MG63 (cell line): ENCODE measurements at regions not wholly inside any gene's neighbourhood (a gene's known extent, or its start where the extent isn't known, plus 50 kb on each side); places are given as distances from the start of the nearest gene placed in this dataset.

Experiments
- DNase-seq: peaks from one replicate; pipeline ENCODE4 v3.0.0-alpha.2; 2020
- H3K27me3 ChIP-seq: fragments of 250-450 bp; sonication (Bioruptor Pico); 2 replicates; pipeline ENCODE4 v1.5.1; 2020; ENCODE audit warnings: mild to moderate bottlenecking, moderate library complexity
- H3K36me3 ChIP-seq: fragments of 250-450 bp; sonication (Bioruptor Pico); 2 replicates; pipeline ENCODE4 v1.5.1; 2020; ENCODE audit warnings: mild to moderate bottlenecking, moderate library complexity
- H3K4me3 ChIP-seq: fragments of 250-450 bp; sonication (Bioruptor Pico); 2 replicates; pipeline ENCODE4 v1.5.1; 2020; ENCODE audit warnings: mild to moderate bottlenecking, moderate library complexity
- H3K9me3 ChIP-seq: fragments of 250-450 bp; sonication (Bioruptor Pico); 2 replicates; pipeline ENCODE4 v1.5.1; 2020; ENCODE audit warnings: mild to moderate bottlenecking, moderate library complexity

DNA sequence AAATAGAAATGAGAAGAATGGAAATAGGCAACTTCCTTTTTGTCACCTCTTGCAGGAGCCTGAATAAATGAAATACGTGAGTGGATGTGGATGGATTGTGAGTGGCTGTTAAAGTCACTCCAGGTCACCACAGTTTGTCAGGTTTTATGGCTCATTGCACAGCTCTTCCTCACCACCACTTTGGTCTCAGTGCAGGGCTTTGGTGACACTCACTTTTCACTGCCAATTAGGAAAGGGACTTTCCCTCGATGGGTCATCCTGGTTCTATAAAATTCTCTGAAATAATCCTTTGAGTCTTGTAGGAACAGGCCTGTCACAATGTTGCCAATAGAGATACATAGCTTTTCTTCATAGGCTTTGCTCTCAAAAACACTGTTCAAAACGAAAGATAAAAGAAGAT is 172.4 kb upstream of the C11orf87 start:
- H3K9me3 ChIP-seq: no peaks in the 10 kb centered on the region
- no peak overlapping the region for H3K4me3 ChIP-seq
- no peak for DNase-seq
- H3K36me3 ChIP-seq: no peaks in the 10 kb centered on the region
- H3K27me3 ChIP-seq: no peaks in the 10 kb centered on the region

DNA sequence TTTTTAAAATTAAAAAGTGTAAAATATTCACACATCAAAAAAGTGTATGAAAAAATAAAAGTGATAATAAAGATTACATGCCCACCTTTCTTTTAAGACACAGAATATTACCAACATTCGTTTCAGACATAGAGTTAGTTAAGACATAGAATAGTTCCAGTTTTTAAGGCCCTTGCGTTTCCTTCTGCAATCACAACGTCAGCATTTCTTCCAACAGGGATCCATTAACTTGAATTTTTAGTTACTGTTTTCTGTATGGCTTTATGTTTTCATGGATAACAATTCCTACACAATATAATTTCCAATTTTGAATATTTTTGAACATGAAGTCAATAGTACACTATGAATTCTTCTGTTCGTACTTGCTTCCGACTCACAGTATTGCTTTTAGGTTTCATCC is 170.8 kb upstream of the C11orf87 start:
- DNase-seq: no peak
- no peak overlapping the region for H3K4me3 ChIP-seq
- H3K36me3 ChIP-seq: no peaks in the 10 kb centered on the region
- H3K27me3 ChIP-seq: no peaks in the 10 kb centered on the region
- no peaks in the 10 kb centered on the region for H3K9me3 ChIP-seq

DNA sequence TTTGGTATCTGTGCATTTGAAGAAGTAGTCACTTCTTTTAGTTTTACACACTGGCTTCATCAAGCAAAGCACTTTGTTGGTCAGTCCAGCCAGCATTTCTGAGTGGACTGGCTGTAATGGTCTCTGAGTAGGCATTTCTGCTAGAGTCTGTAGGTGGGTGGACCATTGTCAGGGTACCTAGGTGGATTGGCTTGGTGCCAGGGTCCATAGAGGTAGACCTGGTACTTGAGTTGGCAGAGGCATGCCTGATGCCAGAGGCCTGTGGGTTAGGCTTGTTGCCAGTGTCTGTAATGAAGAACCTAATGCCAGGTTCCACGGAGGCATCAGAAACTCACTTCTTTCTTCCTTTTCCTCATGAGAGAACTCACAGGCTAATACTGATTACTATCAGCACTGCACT is 157.9 kb upstream of the C11orf87 start:
- H3K27me3 ChIP-seq: no peaks in the 10 kb centered on the region
- H3K36me3 ChIP-seq: no peaks in the 10 kb centered on the region
- no peak overlapping the region for H3K4me3 ChIP-seq
- peaks cover 10% of the 10 kb centered on the region for H3K9me3 ChIP-seq
- DNase-seq: no peak

GRCh38 chr11:109267293-109268095 is 154.5 kb upstream of the C11orf87 start:
- Histone ChIP-seq H3K9me3 (peaks cover 10% of the 10 kb centered on the region), H3K27me3 (no peaks in the 10 kb centered on the region), H3K4me3 (no peak overlapping the region), H3K36me3 (no peaks in the 10 kb centered on the region)
- no peak for DNase-seq

DNA sequence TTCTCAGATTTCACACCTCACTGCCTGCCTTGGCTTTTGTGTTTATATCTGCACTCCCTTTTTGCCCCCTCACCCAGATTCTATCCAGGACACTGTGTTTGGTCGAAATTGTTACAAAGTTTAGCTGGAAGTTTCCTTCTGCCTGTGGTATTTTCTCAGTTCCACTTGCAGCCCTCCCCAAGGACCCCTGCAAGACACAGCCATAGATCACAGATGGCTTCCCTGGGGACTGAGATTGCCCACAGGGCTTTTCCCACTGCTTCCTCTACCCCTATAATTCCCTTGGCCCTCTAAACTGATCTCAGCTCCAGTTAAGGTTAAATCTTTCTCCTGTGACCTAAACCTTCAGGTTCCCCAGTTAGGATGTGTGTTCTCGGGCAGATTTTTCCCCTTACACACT is 146.1 kb upstream of the C11orf87 start:
- Histone ChIP-seq H3K36me3 (no peaks in the 10 kb centered on the region), H3K27me3 (no peaks in the 10 kb centered on the region), H3K9me3 (no peaks in the 10 kb centered on the region), H3K4me3 (no peak overlapping the region)
- no peak for DNase-seq

DNA sequence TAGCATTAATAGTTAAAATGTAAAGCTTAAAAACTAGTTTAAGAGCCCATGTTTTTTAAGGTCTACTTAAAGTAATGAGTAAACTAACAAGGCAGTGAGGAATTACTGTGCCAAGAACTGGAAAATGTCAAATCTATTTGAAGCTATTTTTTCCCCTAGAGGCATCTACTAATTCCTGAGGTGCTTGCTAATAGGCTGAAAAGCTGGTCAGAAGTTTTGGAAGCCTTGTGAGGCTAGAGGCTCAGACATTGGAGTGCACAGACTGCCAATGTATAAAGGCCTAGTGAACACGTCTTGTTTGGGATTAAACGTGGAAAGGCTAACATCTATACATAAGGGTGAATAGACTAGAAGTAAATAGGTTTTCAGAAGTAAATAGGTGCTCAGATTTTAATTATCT is 136.5 kb upstream of the C11orf87 start:
- no peaks in the 10 kb centered on the region for H3K27me3 ChIP-seq
- no peaks in the 10 kb centered on the region for H3K36me3 ChIP-seq
- no peak overlapping the region for H3K4me3 ChIP-seq
- peaks cover 6% of the 10 kb centered on the region; the same call in 1 of the 2 replicates for H3K9me3 ChIP-seq
- DNase-seq: no peak

GRCh38 chr11:109291553-109291952 is 130.4 kb upstream of the C11orf87 start:
- no peak for DNase-seq
- H3K4me3 ChIP-seq: no peak overlapping the region
- no peaks in the 10 kb centered on the region for H3K27me3 ChIP-seq
- no peaks in the 10 kb centered on the region for H3K9me3 ChIP-seq
- no peaks in the 10 kb centered on the region for H3K36me3 ChIP-seq

DNA sequence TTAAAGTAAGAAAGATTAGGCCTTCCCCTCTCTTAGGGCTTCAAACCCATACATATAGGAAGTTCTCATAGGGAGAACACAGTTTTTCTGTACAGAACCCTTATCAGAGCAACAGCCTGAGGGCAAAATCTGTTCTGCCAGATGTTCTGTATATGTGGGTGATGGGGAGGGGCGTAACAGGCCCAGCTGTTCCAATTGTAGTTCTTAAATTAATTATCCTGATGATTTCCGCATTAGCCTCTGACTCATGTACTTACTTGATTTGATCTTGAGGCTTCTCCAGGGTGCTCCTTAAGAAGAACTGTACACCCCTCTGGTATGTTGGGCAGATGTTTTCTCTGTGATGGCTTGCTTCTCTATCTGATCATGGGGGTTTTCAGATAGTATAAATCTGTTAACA is 123.1 kb upstream of the C11orf87 start:
- DNase-seq: no peak
- Histone ChIP-seq H3K36me3 (no peaks in the 10 kb centered on the region), H3K9me3 (no peaks in the 10 kb centered on the region), H3K4me3 (no peak overlapping the region), H3K27me3 (no peaks in the 10 kb centered on the region)

GRCh38 chr11:109300211-109300610 is 121.8 kb upstream of the C11orf87 start:
- no peaks in the 10 kb centered on the region for H3K36me3 ChIP-seq
- H3K9me3 ChIP-seq: no peaks in the 10 kb centered on the region
- H3K27me3 ChIP-seq: no peaks in the 10 kb centered on the region
- H3K4me3 ChIP-seq: no peak overlapping the region
- DNase-seq: no peak

GRCh38 chr11:109302591-109303334 is 119.2 kb upstream of the C11orf87 start:
- Histone ChIP-seq H3K27me3 (no peaks in the 10 kb centered on the region), H3K4me3 (no peak overlapping the region), H3K36me3 (no peaks in the 10 kb centered on the region), H3K9me3 (no peaks in the 10 kb centered on the region)
- no peak for DNase-seq

DNA sequence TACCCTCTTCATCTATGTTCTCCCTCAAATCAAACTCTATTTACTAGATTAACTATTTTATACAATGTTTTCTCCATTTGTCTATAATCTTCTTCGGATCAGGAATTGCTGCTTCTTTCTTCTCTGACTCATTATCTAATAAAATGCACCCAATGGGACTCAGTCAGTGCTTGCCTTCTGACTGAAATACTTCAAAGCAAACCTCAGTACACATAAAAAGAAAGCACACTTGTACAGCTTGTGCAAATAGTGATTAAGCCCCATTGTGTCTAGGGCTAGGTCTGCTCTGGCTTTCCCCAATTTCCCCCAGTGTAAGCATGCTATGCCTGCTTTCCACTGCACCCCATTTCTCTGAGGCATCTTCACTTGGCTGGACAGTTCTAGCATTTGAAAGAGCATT is 118.6 kb upstream of the C11orf87 start:
- H3K9me3 ChIP-seq: no peaks in the 10 kb centered on the region
- no peaks in the 10 kb centered on the region for H3K27me3 ChIP-seq
- no peak overlapping the region for H3K4me3 ChIP-seq
- no peak for DNase-seq
- no peaks in the 10 kb centered on the region for H3K36me3 ChIP-seq

GRCh38 chr11:109304159-109304558 is 117.8 kb upstream of the C11orf87 start:
- Histone ChIP-seq H3K36me3 (no peaks in the 10 kb centered on the region), H3K4me3 (no peak overlapping the region), H3K27me3 (no peaks in the 10 kb centered on the region), H3K9me3 (no peaks in the 10 kb centered on the region)
- peak; percentile 10 for DNase-seq

DNA sequence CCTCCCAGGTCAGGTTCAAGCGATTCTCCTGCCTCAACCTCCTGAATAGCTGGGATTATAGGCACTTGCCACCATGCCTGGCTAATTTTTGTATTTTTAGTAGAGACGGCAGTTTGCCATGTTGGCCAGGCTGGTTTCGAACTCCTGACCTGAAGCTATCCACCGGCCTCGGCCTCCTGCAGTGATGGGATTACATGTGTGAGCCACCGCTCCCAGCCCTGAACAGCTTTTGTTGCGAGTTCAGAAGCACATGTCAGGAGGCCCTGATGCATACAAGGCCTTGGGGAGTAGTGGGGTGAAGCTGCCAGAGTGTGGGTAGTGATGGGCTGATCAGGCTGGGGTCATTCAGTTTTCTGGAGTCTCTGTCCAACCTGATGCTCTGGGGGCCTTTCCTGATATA is 117.0 kb upstream of the C11orf87 start:
- Histone ChIP-seq H3K36me3 (no peaks in the 10 kb centered on the region), H3K9me3 (no peaks in the 10 kb centered on the region), H3K27me3 (no peaks in the 10 kb centered on the region), H3K4me3 (no peak overlapping the region)
- DNase-seq: no peak

GRCh38 chr11:109306322-109306721 is 115.7 kb upstream of the C11orf87 start:
- Histone ChIP-seq H3K36me3 (no peaks in the 10 kb centered on the region), H3K27me3 (no peaks in the 10 kb centered on the region), H3K4me3 (no peak overlapping the region), H3K9me3 (no peaks in the 10 kb centered on the region)
- no peak for DNase-seq

DNA sequence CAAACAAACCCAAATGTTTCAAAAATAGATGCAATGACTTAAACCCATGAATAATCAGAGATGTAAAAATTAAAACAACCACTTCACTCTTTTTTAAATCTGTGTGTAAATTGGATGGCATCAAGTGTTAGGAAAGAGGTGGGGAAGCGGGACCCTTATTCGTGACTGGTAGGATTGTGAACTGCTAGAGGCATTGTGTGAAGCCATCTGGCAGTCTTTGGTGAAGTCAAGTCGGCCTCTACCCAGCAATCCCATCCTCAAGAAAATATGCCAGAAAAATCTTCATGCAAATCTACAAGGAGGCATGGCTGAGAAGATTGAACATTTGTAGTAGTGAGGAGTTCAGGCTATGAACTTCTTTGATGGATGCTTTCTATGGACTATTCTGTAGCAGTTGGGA is 114.6 kb upstream of the C11orf87 start:
- Histone ChIP-seq H3K36me3 (no peaks in the 10 kb centered on the region), H3K9me3 (no peaks in the 10 kb centered on the region), H3K27me3 (no peaks in the 10 kb centered on the region), H3K4me3 (no peak overlapping the region)
- DNase-seq: no peak

GRCh38 chr11:109308551-109308950 is 113.4 kb upstream of the C11orf87 start:
- Histone ChIP-seq H3K4me3 (no peak overlapping the region), H3K36me3 (no peaks in the 10 kb centered on the region), H3K27me3 (no peaks in the 10 kb centered on the region), H3K9me3 (no peaks in the 10 kb centered on the region)
- DNase-seq: no peak

DNA sequence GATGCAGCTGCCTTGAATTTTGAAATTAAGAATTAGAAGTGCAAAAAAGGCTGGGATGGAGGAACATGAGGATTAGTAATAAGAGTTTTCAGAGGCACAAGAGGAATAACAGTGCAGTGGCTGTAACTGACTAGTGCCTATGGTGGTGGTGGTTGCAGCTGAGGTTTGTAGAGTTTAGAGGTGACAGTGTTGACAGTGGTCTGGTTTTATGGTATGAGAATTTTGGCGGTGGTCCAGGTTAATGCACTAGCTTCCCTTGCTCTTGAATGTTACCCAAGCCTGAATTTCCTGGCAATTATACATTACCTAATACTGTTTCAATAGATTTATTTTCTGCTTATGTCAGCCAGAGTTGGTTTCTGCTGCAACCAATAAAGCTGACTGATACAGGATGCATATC is 112.8 kb upstream of the C11orf87 start:
- Histone ChIP-seq H3K36me3 (no peaks in the 10 kb centered on the region), H3K9me3 (0 out of 2 replicates have a peak, but pooled peaks cover 1% of the 10 kb centered on the region), H3K4me3 (no peak overlapping the region), H3K27me3 (no peaks in the 10 kb centered on the region)
- DNase-seq: no peak

DNA sequence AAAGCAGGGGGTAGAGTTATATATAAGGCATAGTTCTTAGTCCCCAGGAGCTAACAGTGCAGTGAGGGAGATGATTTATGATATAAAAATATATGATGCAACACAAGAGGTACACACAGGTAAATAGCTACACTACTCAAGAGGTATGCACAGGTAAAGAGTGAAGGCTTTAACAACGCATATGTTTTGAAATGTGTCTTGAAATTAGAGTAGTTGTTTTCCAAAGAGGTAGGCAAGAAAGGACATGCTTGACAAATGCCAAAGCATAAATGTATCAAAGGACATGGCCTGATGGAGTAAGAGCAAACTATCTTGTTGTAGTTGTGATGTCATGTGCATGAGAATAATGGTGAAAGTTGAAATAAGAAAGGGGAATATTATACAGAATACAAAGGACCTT is 104.3 kb upstream of the C11orf87 start:
- Histone ChIP-seq H3K27me3 (no peaks in the 10 kb centered on the region), H3K4me3 (no peak overlapping the region), H3K36me3 (no peaks in the 10 kb centered on the region), H3K9me3 (0 out of 2 replicates have a peak, but pooled peaks cover 2% of the 10 kb centered on the region)
- no peak for DNase-seq
